ENCODE measurements at regions not wholly inside any gene's neighbourhood (a gene's known extent, or its start where the extent isn't known, plus 50 kb on each side); places are given as distances from the start of the nearest gene placed in this dataset.

- no peaks in the 10 kb centered on the region for H3K27me3 ChIP-seq (ENCODE audit: control insufficient read depth, insufficient read depth, low read length)
- POLR2A ChIA-PET: no interaction called here
- TF ChIP-seq, protein P1, sequence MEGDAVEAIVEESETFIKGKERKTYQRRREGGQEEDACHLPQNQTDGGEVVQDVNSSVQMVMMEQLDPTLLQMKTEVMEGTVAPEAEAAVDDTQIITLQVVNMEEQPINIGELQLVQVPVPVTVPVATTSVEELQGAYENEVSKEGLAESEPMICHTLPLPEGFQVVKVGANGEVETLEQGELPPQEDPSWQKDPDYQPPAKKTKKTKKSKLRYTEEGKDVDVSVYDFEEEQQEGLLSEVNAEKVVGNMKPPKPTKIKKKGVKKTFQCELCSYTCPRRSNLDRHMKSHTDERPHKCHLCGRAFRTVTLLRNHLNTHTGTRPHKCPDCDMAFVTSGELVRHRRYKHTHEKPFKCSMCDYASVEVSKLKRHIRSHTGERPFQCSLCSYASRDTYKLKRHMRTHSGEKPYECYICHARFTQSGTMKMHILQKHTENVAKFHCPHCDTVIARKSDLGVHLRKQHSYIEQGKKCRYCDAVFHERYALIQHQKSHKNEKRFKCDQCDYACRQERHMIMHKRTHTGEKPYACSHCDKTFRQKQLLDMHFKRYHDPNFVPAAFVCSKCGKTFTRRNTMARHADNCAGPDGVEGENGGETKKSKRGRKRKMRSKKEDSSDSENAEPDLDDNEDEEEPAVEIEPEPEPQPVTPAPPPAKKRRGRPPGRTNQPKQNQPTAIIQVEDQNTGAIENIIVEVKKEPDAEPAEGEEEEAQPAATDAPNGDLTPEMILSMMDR (IDR thresholded peaks at IDR 0.05; ENCODE audit: insufficient read depth, low read depth, low read length): no peak
- CTCF ChIA-PET: no interaction called here
- no peaks in the 10 kb centered on the region for H3K36me3 ChIP-seq (ENCODE audit: control insufficient read depth, insufficient read depth, low read length)
- H3K4me3 ChIP-seq (ENCODE audit: low read depth, low read length): no peak overlapping the region
- no peak for DNase-seq (ENCODE audit: low read depth)
These were observed 108.5 kb upstream of the SOX5 start for GRCh38 chr12:24057920-24058476.

GRCh38 chr12:24055747-24056146, 106.3 kb upstream of the SOX5 start:
- no peak for DNase-seq (ENCODE audit: low read depth)
- Histone ChIP-seq H3K27me3 (ENCODE audit: control insufficient read depth, insufficient read depth, low read length) (no peaks in the 10 kb centered on the region), H3K4me3 (ENCODE audit: low read depth, low read length) (no peak overlapping the region), H3K36me3 (ENCODE audit: control insufficient read depth, insufficient read depth, low read length) (no peaks in the 10 kb centered on the region)
- POLR2A ChIA-PET: no interaction called here
- CTCF ChIA-PET: no interaction called here
- TF ChIP-seq, protein P1 (IDR thresholded peaks at IDR 0.05; ENCODE audit: insufficient read depth, low read depth, low read length): no peak

- no peaks in the 10 kb centered on the region for H3K36me3 ChIP-seq (ENCODE audit: control insufficient read depth, insufficient read depth, low read length)
- no peak overlapping the region for H3K4me3 ChIP-seq (ENCODE audit: low read depth, low read length)
- TF ChIP-seq, protein P1 (IDR thresholded peaks at IDR 0.05; ENCODE audit: insufficient read depth, low read depth, low read length): no peak
- H3K27me3 ChIP-seq (ENCODE audit: control insufficient read depth, insufficient read depth, low read length): no peaks in the 10 kb centered on the region
- DNase-seq (ENCODE audit: low read depth): no peak
- POLR2A ChIA-PET: no interaction called here
- CTCF ChIA-PET: interaction anchor here (1.0 kb wide), 1 partner anchor 27 kb away, joined by 3 read pairs; no protein-coding TSS in a partner anchor
These were observed 104.9 kb upstream of the SOX5 start for GRCh38 chr12:24054416-24054815.

DNA sequence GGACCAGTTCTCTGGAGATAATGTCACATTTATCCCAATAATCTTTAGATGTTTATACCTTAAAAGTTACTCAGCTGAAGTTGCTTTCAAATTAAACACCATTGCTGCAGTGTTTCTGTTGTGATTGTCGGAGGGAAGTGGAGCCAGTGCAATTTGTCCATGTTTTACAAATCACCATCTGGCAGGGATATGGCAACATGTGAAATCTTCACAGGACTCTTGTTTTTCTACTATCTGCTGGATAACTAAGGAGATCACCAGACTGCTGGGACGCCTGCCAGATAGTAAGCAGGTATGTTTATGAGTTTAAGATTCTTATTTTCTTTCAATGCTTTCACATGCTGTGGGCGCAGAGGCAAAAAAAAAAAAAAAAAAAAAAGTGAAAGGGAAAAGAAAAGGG, 100.3 kb upstream of the SOX5 start:
- H3K4me3 ChIP-seq (ENCODE audit: low read depth, low read length): no peak overlapping the region
- POLR2A ChIA-PET: no interaction called here
- DNase-seq (ENCODE audit: low read depth): no peak

DNA sequence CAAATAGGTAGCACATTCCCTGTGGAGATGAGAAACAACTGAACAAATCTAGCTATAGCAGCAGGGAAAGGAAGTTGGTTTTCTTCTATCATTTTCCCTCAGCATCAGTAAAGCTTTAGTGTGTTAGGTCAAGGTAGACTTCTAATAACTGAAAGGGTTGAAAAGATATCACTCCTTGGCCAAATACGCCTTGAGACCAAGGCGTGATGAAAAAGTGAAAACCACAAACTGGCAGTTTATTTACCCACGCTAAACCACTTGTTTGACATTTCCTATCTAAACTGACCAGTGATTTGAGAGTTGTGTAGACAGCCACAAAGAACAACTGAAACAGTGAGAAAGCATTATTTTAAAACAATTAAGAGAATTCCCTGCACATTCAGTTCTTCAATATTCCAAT, 99.6 kb upstream of the SOX5 start:
- TF ChIP-seq, protein P1 (IDR thresholded peaks at IDR 0.05; ENCODE audit: insufficient read depth, low read depth, low read length): no peak
- H3K36me3 ChIP-seq (ENCODE audit: control insufficient read depth, insufficient read depth, low read length): no peaks in the 10 kb centered on the region
- CTCF ChIA-PET: no interaction called here
- no peak for DNase-seq (ENCODE audit: low read depth)
- no peaks in the 10 kb centered on the region for H3K27me3 ChIP-seq (ENCODE audit: control insufficient read depth, insufficient read depth, low read length)
- H3K4me3 ChIP-seq (ENCODE audit: low read depth, low read length): no peak overlapping the region
- POLR2A ChIA-PET: no interaction called here

More for the DNA sequence above, 100.3 kb upstream of the SOX5 start:
- CTCF ChIA-PET: no interaction called here
- Histone ChIP-seq H3K36me3 (ENCODE audit: control insufficient read depth, insufficient read depth, low read length) (no peaks in the 10 kb centered on the region), H3K27me3 (ENCODE audit: control insufficient read depth, insufficient read depth, low read length) (no peaks in the 10 kb centered on the region)
- TF ChIP-seq, protein P1 (IDR thresholded peaks at IDR 0.05; ENCODE audit: insufficient read depth, low read depth, low read length): no peak
